ENCODE measurements at regions not wholly inside any gene's neighbourhood (a gene's known extent, or its start where the extent isn't known, plus 50 kb on each side); places are given as distances from the start of the nearest gene placed in this dataset.

- TF ChIP-seq CTCF (IDR thresholded peaks at IDR 0.05; ENCODE audit: low read depth, low read length) = no peak
- Histone ChIP-seq H3K27me3 (ENCODE audit: insufficient read depth, low read depth, severe bottlenecking) (peaks cover 14% of the 10 kb centered on the region), H3K27ac (no peak overlapping the region), H3K9me3 (ENCODE audit: severe bottlenecking) (no peaks in the 10 kb centered on the region), H3K36me3 (no peaks in the 10 kb centered on the region), H3K4me3 (ENCODE audit: low read depth, low read length) (no peak overlapping the region)
- DNase-seq = no peak
Measured at GRCh38 chr16:62298600-62298999, 262.4 kb upstream of the CDH8 start.

- Histone ChIP-seq H3K27ac (no peak overlapping the region), H3K4me3 (ENCODE audit: low read depth, low read length) (no peak overlapping the region), H3K36me3 (no peaks in the 10 kb centered on the region), H3K9me3 (ENCODE audit: severe bottlenecking) (no peaks in the 10 kb centered on the region), H3K27me3 (ENCODE audit: insufficient read depth, low read depth, severe bottlenecking) (peaks cover 35% of the 10 kb centered on the region)
- DNase-seq = no peak
- no peak for TF ChIP-seq CTCF (IDR thresholded peaks at IDR 0.05; ENCODE audit: low read depth, low read length)
Measured at GRCh38 chr16:62294213-62294972, 258.2 kb upstream of the CDH8 start.

GRCh38 chr16:62288990-62289629 lies 252.9 kb upstream of the CDH8 start:
- Histone ChIP-seq H3K27me3 (ENCODE audit: insufficient read depth, low read depth, severe bottlenecking) (peaks cover 33% of the 10 kb centered on the region), H3K9me3 (ENCODE audit: severe bottlenecking) (no peaks in the 10 kb centered on the region), H3K27ac (no peak overlapping the region), H3K4me3 (ENCODE audit: low read depth, low read length) (no peak overlapping the region), H3K36me3 (no peaks in the 10 kb centered on the region)
- DNase-seq = no peak
- TF ChIP-seq CTCF (IDR thresholded peaks at IDR 0.05; ENCODE audit: low read depth, low read length) = no peak

- DNase-seq = no peak
Measured at GRCh38 chr16:62280506-62280905, 244.3 kb upstream of the CDH8 start.

GRCh38 chr16:62277942-62278341 lies 241.7 kb upstream of the CDH8 start:
- H3K36me3 ChIP-seq = no peaks in the 10 kb centered on the region
- no peak for TF ChIP-seq CTCF (IDR thresholded peaks at IDR 0.05; ENCODE audit: low read depth, low read length)
- H3K9me3 ChIP-seq (ENCODE audit: severe bottlenecking) = no peaks in the 10 kb centered on the region
- H3K4me3 ChIP-seq (ENCODE audit: low read depth, low read length) = no peak overlapping the region
- DNase-seq = no peak
- peaks cover 25% of the 10 kb centered on the region for H3K27me3 ChIP-seq (ENCODE audit: insufficient read depth, low read depth, severe bottlenecking)
- H3K27ac ChIP-seq = no peak overlapping the region

More at GRCh38 chr16:62280506-62280905, 244.3 kb upstream of the CDH8 start:
- peaks cover 27% of the 10 kb centered on the region for H3K27me3 ChIP-seq (ENCODE audit: insufficient read depth, low read depth, severe bottlenecking)
- H3K36me3 ChIP-seq = no peaks in the 10 kb centered on the region
- no peak overlapping the region for H3K27ac ChIP-seq
- no peaks in the 10 kb centered on the region for H3K9me3 ChIP-seq (ENCODE audit: severe bottlenecking)
- H3K4me3 ChIP-seq (ENCODE audit: low read depth, low read length) = no peak overlapping the region
- TF ChIP-seq CTCF (IDR thresholded peaks at IDR 0.05; ENCODE audit: low read depth, low read length) = no peak
